ENCODE measurements at regions not wholly inside any gene's neighbourhood (a gene's known extent, or its start where the extent isn't known, plus 50 kb on each side); places are given as distances from the start of the nearest gene placed in this dataset.

GRCh38 chr5:54772231-54772630 lies 213.2 kb downstream of the ESM1 start:
- DNase-seq (ENCODE audit: low spot score in 2 of 2), result no peak
- ATAC-seq (ENCODE audit: low read depth), result no peak
- Mint-ChIP-seq H3K36me3 (no peaks in the 10 kb centered on the region), H3K9me3 (peaks cover 1% of the 10 kb centered on the region), H3K27me3 (no peaks in the 10 kb centered on the region), H3K4me3 (peak overlapping the region; percentile 30), H3K4me1 (peaks cover 27% of the 10 kb centered on the region), H3K27ac (peak overlapping the region; percentile 15)

GRCh38 chr5:54769746-54770145 lies 215.6 kb downstream of the ESM1 start:
- H3K4me3 Mint-ChIP-seq, result no peak overlapping the region
- no peak for ATAC-seq (ENCODE audit: low read depth)
- H3K36me3 Mint-ChIP-seq, result no peaks in the 10 kb centered on the region
- H3K27me3 Mint-ChIP-seq, result no peaks in the 10 kb centered on the region
- H3K9me3 Mint-ChIP-seq, result peaks cover 1% of the 10 kb centered on the region
- peaks cover 28% of the 10 kb centered on the region for H3K4me1 Mint-ChIP-seq
- no peak overlapping the region for H3K27ac Mint-ChIP-seq
- no peak for DNase-seq (ENCODE audit: low spot score in 2 of 2)

- H3K27ac Mint-ChIP-seq, result no peak overlapping the region
- H3K36me3 Mint-ChIP-seq, result no peaks in the 10 kb centered on the region
- DNase-seq (ENCODE audit: low spot score in 2 of 2) (no peak), ATAC-seq (ENCODE audit: low read depth) (no peak)
- H3K4me1 Mint-ChIP-seq, result peaks cover 29% of the 10 kb centered on the region
- H3K4me3 Mint-ChIP-seq, result no peak overlapping the region
- no peaks in the 10 kb centered on the region for H3K27me3 Mint-ChIP-seq
- H3K9me3 Mint-ChIP-seq, result peaks cover 1% of the 10 kb centered on the region
Observed at GRCh38 chr5:54769072-54769471, 216.3 kb downstream of the ESM1 start.

- Mint-ChIP-seq H3K36me3 (no peaks in the 10 kb centered on the region), H3K27me3 (no peaks in the 10 kb centered on the region), H3K4me3 (no peak overlapping the region), H3K9me3 (peaks cover 1% of the 10 kb centered on the region), H3K4me1 (peaks cover 23% of the 10 kb centered on the region), H3K27ac (no peak overlapping the region)
- no peak for DNase-seq (ENCODE audit: low spot score in 2 of 2)
- ATAC-seq (ENCODE audit: low read depth), result no peak
Observed at GRCh38 chr5:54766748-54767147, 218.6 kb downstream of the ESM1 start.

- H3K27ac Mint-ChIP-seq, result no peak overlapping the region
- no peak overlapping the region for H3K4me3 Mint-ChIP-seq
- H3K27me3 Mint-ChIP-seq, result no peaks in the 10 kb centered on the region
- peaks cover 19% of the 10 kb centered on the region for H3K4me1 Mint-ChIP-seq
- H3K9me3 Mint-ChIP-seq, result peaks cover 1% of the 10 kb centered on the region
- no peaks in the 10 kb centered on the region for H3K36me3 Mint-ChIP-seq
- DNase-seq (ENCODE audit: low spot score in 2 of 2) (no peak), ATAC-seq (ENCODE audit: low read depth) (no peak)
Observed at GRCh38 chr5:54765165-54766028, 220.0 kb downstream of the ESM1 start.

GRCh38 chr5:54764102-54765090 lies 221.0 kb downstream of the ESM1 start:
- no peak overlapping the region for H3K27ac Mint-ChIP-seq
- H3K4me3 Mint-ChIP-seq, result no peak overlapping the region
- no peak for DNase-seq (ENCODE audit: low spot score in 2 of 2)
- no peak for ATAC-seq (ENCODE audit: low read depth)
- H3K9me3 Mint-ChIP-seq, result no peaks in the 10 kb centered on the region
- H3K4me1 Mint-ChIP-seq, result peaks cover 16% of the 10 kb centered on the region
- no peaks in the 10 kb centered on the region for H3K27me3 Mint-ChIP-seq
- H3K36me3 Mint-ChIP-seq, result no peaks in the 10 kb centered on the region

GRCh38 chr5:54761213-54761701 lies 224.1 kb downstream of the ESM1 start:
- Mint-ChIP-seq H3K36me3 (no peaks in the 10 kb centered on the region), H3K4me3 (no peak overlapping the region), H3K4me1 (peaks cover 14% of the 10 kb centered on the region), H3K9me3 (no peaks in the 10 kb centered on the region), H3K27me3 (no peaks in the 10 kb centered on the region), H3K27ac (no peak overlapping the region)
- DNase-seq (ENCODE audit: low spot score in 2 of 2), result no peak
- no peak for ATAC-seq (ENCODE audit: low read depth)

- no peaks in the 10 kb centered on the region for H3K27me3 Mint-ChIP-seq
- H3K9me3 Mint-ChIP-seq, result no peaks in the 10 kb centered on the region
- H3K4me1 Mint-ChIP-seq, result peaks cover 23% of the 10 kb centered on the region
- H3K36me3 Mint-ChIP-seq, result no peaks in the 10 kb centered on the region
- no peak overlapping the region for H3K4me3 Mint-ChIP-seq
- ATAC-seq (ENCODE audit: low read depth) (no peak), DNase-seq (ENCODE audit: low spot score in 2 of 2) (no peak)
- H3K27ac Mint-ChIP-seq, result no peak overlapping the region
Observed at GRCh38 chr5:54760182-54760935, 225.0 kb downstream of the ESM1 start.

- ATAC-seq (ENCODE audit: low read depth) (no peak), DNase-seq (ENCODE audit: low spot score in 2 of 2) (no peak)
- Mint-ChIP-seq H3K27ac (no peak overlapping the region), H3K9me3 (no peaks in the 10 kb centered on the region), H3K36me3 (no peaks in the 10 kb centered on the region), H3K4me3 (no peak overlapping the region), H3K4me1 (peaks cover 31% of the 10 kb centered on the region), H3K27me3 (no peaks in the 10 kb centered on the region)
Observed at GRCh38 chr5:54758038-54758437, 227.4 kb downstream of the ESM1 start.

GRCh38 chr5:54757541-54757940 lies 227.9 kb downstream of the ESM1 start:
- H3K4me1 Mint-ChIP-seq, result peaks cover 35% of the 10 kb centered on the region

GRCh38 chr5:54756796-54757402 lies 228.5 kb downstream of the ESM1 start:
- no peaks in the 10 kb centered on the region for H3K9me3 Mint-ChIP-seq
- DNase-seq (ENCODE audit: low spot score in 2 of 2) (no peak), ATAC-seq (ENCODE audit: low read depth) (no peak)
- H3K4me3 Mint-ChIP-seq, result no peak overlapping the region
- H3K27me3 Mint-ChIP-seq, result no peaks in the 10 kb centered on the region
- H3K4me1 Mint-ChIP-seq, result peaks cover 35% of the 10 kb centered on the region
- no peak overlapping the region for H3K27ac Mint-ChIP-seq
- H3K36me3 Mint-ChIP-seq, result no peaks in the 10 kb centered on the region

More at GRCh38 chr5:54757541-54757940, 227.9 kb downstream of the ESM1 start:
- ATAC-seq (ENCODE audit: low read depth) (no peak), DNase-seq (ENCODE audit: low spot score in 2 of 2) (no peak)
- H3K36me3 Mint-ChIP-seq, result no peaks in the 10 kb centered on the region
- H3K4me3 Mint-ChIP-seq, result no peak overlapping the region
- no peaks in the 10 kb centered on the region for H3K9me3 Mint-ChIP-seq
- no peak overlapping the region for H3K27ac Mint-ChIP-seq
- no peaks in the 10 kb centered on the region for H3K27me3 Mint-ChIP-seq

- Mint-ChIP-seq H3K36me3 (no peaks in the 10 kb centered on the region), H3K9me3 (no peaks in the 10 kb centered on the region), H3K27ac (peak overlapping the region; percentile 15), H3K4me1 (peaks cover 36% of the 10 kb centered on the region), H3K27me3 (no peaks in the 10 kb centered on the region), H3K4me3 (peak overlapping the region; percentile 15)
- no peak for DNase-seq (ENCODE audit: low spot score in 2 of 2)
- ATAC-seq (ENCODE audit: low read depth), result no peak
Observed at GRCh38 chr5:54756301-54756700, 229.1 kb downstream of the ESM1 start.

GRCh38 chr5:54754878-54755277 lies 230.5 kb downstream of the ESM1 start:
- H3K36me3 Mint-ChIP-seq, result no peaks in the 10 kb centered on the region
- H3K27ac Mint-ChIP-seq, result peak overlapping the region; percentile 64
- H3K4me1 Mint-ChIP-seq, result peaks cover 39% of the 10 kb centered on the region
- no peaks in the 10 kb centered on the region for H3K27me3 Mint-ChIP-seq
- peak overlapping the region; percentile 47 for H3K4me3 Mint-ChIP-seq
- ATAC-seq (ENCODE audit: low read depth), result peak; percentile 64
- no peaks in the 10 kb centered on the region for H3K9me3 Mint-ChIP-seq
- DNase-seq (ENCODE audit: low spot score in 2 of 2), result peak in 1 of 2 donors; percentile 12

Measured in memory B cell (primary cell).